ENCODE measurements at regions not wholly inside any gene's neighbourhood (a gene's known extent, or its start where the extent isn't known, plus 50 kb on each side); places are given as distances from the start of the nearest gene placed in this dataset.

DNA sequence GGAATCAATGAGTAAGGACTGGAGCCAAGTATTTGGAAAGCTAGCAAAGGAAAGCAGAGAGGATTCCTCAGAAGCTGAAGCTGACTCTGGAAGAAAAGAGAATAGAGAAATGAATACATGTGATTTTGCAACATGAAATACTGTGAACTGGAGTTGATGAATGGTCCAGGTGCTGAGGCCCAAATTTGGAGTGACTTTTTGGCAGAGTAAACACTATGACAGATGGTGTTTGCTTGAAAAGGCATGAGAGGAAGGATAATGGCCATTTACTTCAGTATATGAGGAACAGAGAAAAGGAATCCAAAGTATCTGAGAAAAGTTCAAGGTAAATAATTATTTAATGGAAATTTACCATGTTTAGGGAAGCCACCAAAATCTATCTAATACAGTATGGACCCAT is 236.7 kb downstream of the SLITRK2 start:
- TF ChIP-seq TAF1 (IDR thresholded peaks at IDR 0.05; ENCODE audit: low read depth, low read length) = no peak
- TF ChIP-seq POLR2AphosphoS5 (IDR thresholded peaks at IDR 0.05; ENCODE audit: low read depth, low read length) = no peak
- no peak for TF ChIP-seq POU2F2 (IDR thresholded peaks at IDR 0.05; ENCODE audit: low read depth, low read length)
- no peak for TF ChIP-seq POLR2A (IDR thresholded peaks at IDR 0.05; ENCODE audit: low read depth, low read length)
- no peak for TF ChIP-seq SPI1 (IDR thresholded peaks at IDR 0.05; ENCODE audit: low read depth, low read length)
- no peak for TF ChIP-seq PAX5 (IDR thresholded peaks at IDR 0.05; ENCODE audit: insufficient read depth, low read length, severe bottlenecking)
